H1 (cell line): ENCODE measurements at regions not wholly inside any gene's neighbourhood (a gene's known extent, or its start where the extent isn't known, plus 50 kb on each side); places are given as distances from the start of the nearest gene placed in this dataset.

Experiments
- CTCF ChIA-PET: fragments of 300-600 bp; sonication (Branson Sonifier 250); formaldehyde crosslinking; loops from one replicate; lab custom pipeline; 2021; ENCODE audit not compliant: partially characterized antibody; lab: Charles Lee
- POLR2A ChIA-PET: fragments of 300-600 bp; sonication (Branson Sonifier 250); formaldehyde crosslinking; loops from one replicate; lab custom pipeline; 2021; ENCODE audit warnings: inconsistent platforms; ENCODE audit not compliant: partially characterized antibody; lab: Charles Lee
- DNase-seq, 2 experiments: peaks; one replicate each; pipeline versions ENCODE4 v3.0.0 to v3.0.0-alpha.2; 2010 to 2022; ENCODE audit warnings: low spot score in 2 of 2, low read depth in 1 of 2, mixed read lengths in 1 of 2
- FAIRE-seq: peaks from 2 replicates; lab custom pipeline; 2011; peaks lifted over from hg19 to GRCh38; lab: Jason Lieb, UNC
- H2AFZ ChIP-seq: 2 replicates; pipeline ENCODE4 v1.8.1; 2012; ENCODE audit warnings: low read length, inconsistent platforms
- H2AK5ac ChIP-seq: 2 replicates; pipeline ENCODE4 v1.6.1; 2013; ENCODE audit warnings: low read depth, low read length
- H2BK120ac ChIP-seq: replicated peaks from 2 replicates; pipeline ENCODE3; 2013; ENCODE audit warnings: low read depth, low read length, inconsistent platforms
- H2BK12ac ChIP-seq: 2 replicates; pipeline ENCODE4 v1.6.1; 2013; ENCODE audit warnings: low read depth, low read length
- H2BK15ac ChIP-seq: 2 replicates; pipeline ENCODE4 v1.6.1; 2013; ENCODE audit warnings: low read length
- H2BK20ac ChIP-seq: 2 replicates; pipeline ENCODE4 v1.6.1; 2013; ENCODE audit warnings: low read length
- H2BK5ac ChIP-seq: 2 replicates; pipeline ENCODE4 v1.6.1; 2013; ENCODE audit warnings: low read depth, low read length
- H3K14ac ChIP-seq: 2 replicates; pipeline ENCODE4 v1.6.1; 2013; ENCODE audit warnings: inconsistent platforms; ENCODE audit not compliant: insufficient read length
- H3K18ac ChIP-seq: 2 replicates; pipeline ENCODE4 v1.6.1; 2013; ENCODE audit warnings: low read length; ENCODE audit errors: extremely low read depth
- H3K23ac ChIP-seq: 2 replicates; pipeline ENCODE4 v1.6.1; 2013; ENCODE audit warnings: inconsistent platforms; ENCODE audit not compliant: insufficient read length
- H3K23me2 ChIP-seq: 2 replicates; pipeline ENCODE4 v1.6.1; 2013; ENCODE audit warnings: low read depth, low read length
- H3K27ac ChIP-seq: 2 replicates; pipeline ENCODE4 v1.6.1; 2011; ENCODE audit warnings: low read depth, low read length, inconsistent platforms
- H3K27me3 ChIP-seq, 4 experiments: replicated peaks in 1 of 4; 1 replicate in 1 of 4; 2 replicates in 3 of 4; pipeline versions ENCODE4 v1.6.1 to v1.8.1; 2011 to 2013; ENCODE audit warnings: low read length in 3 of 4, mild to moderate bottlenecking in 3 of 4, inconsistent platforms in 2 of 4, mixed read lengths in 2 of 4, moderate library complexity in 1 of 4; ENCODE audit not compliant: control insufficient read depth in 3 of 4, insufficient read depth in 3 of 4; ENCODE audit errors: extremely low read depth in 1 of 4
- H3K36me3 ChIP-seq, 4 experiments: 2 replicates each; pipeline versions ENCODE4 v1.6.1 to v1.8.1; 2011 to 2013; ENCODE audit warnings: mild to moderate bottlenecking in 4 of 4, low read length in 3 of 4, moderate library complexity in 2 of 4, control low read depth in 1 of 4, inconsistent platforms in 1 of 4; ENCODE audit not compliant: insufficient read depth in 4 of 4, control insufficient read depth in 2 of 4
- H3K4ac ChIP-seq: replicated peaks from 2 replicates; pipeline ENCODE3; 2013; ENCODE audit warnings: low read length, low read depth, mixed read lengths, inconsistent platforms; ENCODE audit not compliant: insufficient read length
- H3K4me1 ChIP-seq, 4 experiments: replicated peaks in 1 of 4; 1 replicate in 1 of 4; 2 replicates in 3 of 4; pipeline versions ENCODE4 v1.6.1 to v1.8.1; 2011 to 2013; ENCODE audit warnings: low read length in 3 of 4, inconsistent platforms in 2 of 4, mixed read lengths in 1 of 4; ENCODE audit not compliant: insufficient read depth in 4 of 4, control insufficient read depth in 3 of 4
- H3K4me2 ChIP-seq, 2 experiments: 2 replicates each; pipeline versions ENCODE4 v1.6.1 to v1.8.1; 2011 to 2013; ENCODE audit warnings: low read depth in 2 of 2, low read length in 2 of 2, control low read depth in 1 of 2, inconsistent platforms in 1 of 2, mild to moderate bottlenecking in 1 of 2; ENCODE audit not compliant: insufficient read depth in 1 of 2
- H3K4me3 ChIP-seq, 4 experiments: fragments of 200-600, 300-600 bp in 1 of 4; sonication (generic), shearing (Covaris generic), sonication (Bioruptor Twin) in 1 of 4; 2 replicates each; pipeline versions ENCODE4 v1.5.1 to v1.8.1; 2011 to 2016; ENCODE audit warnings: low read length in 4 of 4, low read depth in 3 of 4, control low read depth in 2 of 4, inconsistent platforms in 2 of 4, mild to moderate bottlenecking in 2 of 4, mixed read lengths in 1 of 4, moderate library complexity in 1 of 4; ENCODE audit not compliant: insufficient read depth in 2 of 4; ENCODE audit errors: extremely low read depth in 1 of 4
- H3K56ac ChIP-seq: replicated peaks from 2 replicates; pipeline ENCODE3; 2013; ENCODE audit warnings: low read depth, mild to moderate bottlenecking, mixed read lengths, low read length, inconsistent platforms; ENCODE audit not compliant: insufficient read length
- H3K79me1 ChIP-seq: 2 replicates; pipeline ENCODE4 v1.6.1; 2013; ENCODE audit warnings: low read depth, low read length, control low read depth
- H3K79me2 ChIP-seq, 2 experiments: 2 replicates each; pipeline versions ENCODE4 v1.6.1 to v1.8.1; 2012 to 2013; ENCODE audit warnings: low read length in 2 of 2, mild to moderate bottlenecking in 2 of 2, inconsistent platforms in 1 of 2; ENCODE audit not compliant: insufficient read depth in 2 of 2, control insufficient read depth in 1 of 2
- H3K9ac ChIP-seq, 4 experiments: replicated peaks in 1 of 4; 1 replicate in 1 of 4; 2 replicates in 3 of 4; pipeline versions ENCODE4 v1.6.1 to v1.8.1; 2011 to 2013; ENCODE audit warnings: low read depth in 3 of 4, low read length in 3 of 4, control low read depth in 2 of 4, mild to moderate bottlenecking in 2 of 4, moderate library complexity in 2 of 4, inconsistent platforms in 1 of 4; ENCODE audit errors: extremely low read depth in 1 of 4
- H3K9me3 ChIP-seq, 2 experiments: 2 replicates each; pipeline versions ENCODE4 v1.6.1 to v1.8.1; 2012 to 2013; ENCODE audit warnings: mild to moderate bottlenecking in 2 of 2, moderate library complexity in 2 of 2, control low read depth in 1 of 2, inconsistent platforms in 1 of 2, low read depth in 1 of 2, low read length in 1 of 2, mixed read lengths in 1 of 2; ENCODE audit not compliant: insufficient read depth in 2 of 2
- H4K20me1 ChIP-seq, 2 experiments: replicated peaks in 1 of 2; 2 replicates each; pipeline versions ENCODE3 to v1.8.1; 2011 to 2013; ENCODE audit warnings: inconsistent platforms in 2 of 2, low read length in 2 of 2, mild to moderate bottlenecking in 1 of 2; ENCODE audit not compliant: insufficient read depth in 2 of 2, control insufficient read depth in 1 of 2
- H4K5ac ChIP-seq: 2 replicates; pipeline ENCODE4 v1.6.1; 2013; ENCODE audit warnings: low read length, low read depth, mixed read lengths, inconsistent platforms; ENCODE audit not compliant: insufficient read length
- H4K8ac ChIP-seq: 2 replicates; pipeline ENCODE4 v1.8.0; 2013; ENCODE audit warnings: mild to moderate bottlenecking, moderate library complexity, low read length, inconsistent platforms; ENCODE audit not compliant: insufficient read depth; ENCODE audit errors: extremely low read depth
- H4K91ac ChIP-seq: replicated peaks from 2 replicates; pipeline ENCODE3; 2013; ENCODE audit warnings: low read length, mixed read lengths, inconsistent platforms; ENCODE audit not compliant: insufficient read length
- CBX8 ChIP-seq: fragments of 300-800, 300-1000 bp; sonication (generic); IDR thresholded peaks from 2 replicates; pipeline ENCODE4 v1.7.1; 2016; ENCODE audit warnings: low read depth, low read length, borderline replicate concordance
- CREB1 ChIP-seq: IDR thresholded peaks from 2 replicates; pipeline ENCODE4 v1.6.1; 2012; ENCODE audit warnings: inconsistent platforms
- JUN ChIP-seq: IDR thresholded peaks from 2 replicates; pipeline ENCODE4 v1.6.1; 2011; ENCODE audit warnings: low read depth, mild to moderate bottlenecking, improper control_type of control experiment, low read length
- RXRA ChIP-seq: IDR thresholded peaks from 2 replicates; pipeline ENCODE4 v1.6.1; 2011; ENCODE audit warnings: low read depth, mild to moderate bottlenecking, low read length, moderate library complexity; ENCODE audit not compliant: insufficient read depth
- SP1 ChIP-seq: IDR thresholded peaks from 2 replicates; pipeline ENCODE4 v1.6.1; 2011; ENCODE audit warnings: low read depth, low read length
- SP2 ChIP-seq: IDR thresholded peaks from 2 replicates; pipeline ENCODE4 v1.6.1; 2012; ENCODE audit warnings: mild to moderate bottlenecking, low read length, inconsistent platforms
- WGBS, 2 experiments: shearing (Covaris generic) in 1 of 2; methylation state at CpG; one replicate each; pipeline versions ENCODE4 v1.1.6 to v1.1.7; 2013 to 2015; ENCODE audit warnings: low lambda C conversion rate in 2 of 2, mixed read lengths in 2 of 2, inconsistent platforms in 1 of 2, low coverage in 1 of 2, missing lambda C conversion rate in 1 of 2; ENCODE audit not compliant: insufficient replicate concordance in 2 of 2, insufficient coverage in 1 of 2, insufficient read length in 1 of 2; ENCODE audit errors: extremely low coverage in 1 of 2, missing lambda C conversion rate in 1 of 2; 5-methylcytosine and 5-hydroxymethylcytosine counted together
- TF ChIP-seq, protein P1 (sequence below), 3 experiments: IDR thresholded peaks; 1 replicate in 2 of 3; 2 replicates in 1 of 3; pipeline versions ENCODE4 v1.5.1 to v1.6.1; 2011; ENCODE audit warnings: low read length in 3 of 3, mild to moderate bottlenecking in 3 of 3, inconsistent platforms in 2 of 3, low read depth in 1 of 3, moderate library complexity in 1 of 3; ENCODE audit not compliant: insufficient read depth in 1 of 3; ENCODE audit errors: control extremely low read depth in 1 of 3

DNA sequence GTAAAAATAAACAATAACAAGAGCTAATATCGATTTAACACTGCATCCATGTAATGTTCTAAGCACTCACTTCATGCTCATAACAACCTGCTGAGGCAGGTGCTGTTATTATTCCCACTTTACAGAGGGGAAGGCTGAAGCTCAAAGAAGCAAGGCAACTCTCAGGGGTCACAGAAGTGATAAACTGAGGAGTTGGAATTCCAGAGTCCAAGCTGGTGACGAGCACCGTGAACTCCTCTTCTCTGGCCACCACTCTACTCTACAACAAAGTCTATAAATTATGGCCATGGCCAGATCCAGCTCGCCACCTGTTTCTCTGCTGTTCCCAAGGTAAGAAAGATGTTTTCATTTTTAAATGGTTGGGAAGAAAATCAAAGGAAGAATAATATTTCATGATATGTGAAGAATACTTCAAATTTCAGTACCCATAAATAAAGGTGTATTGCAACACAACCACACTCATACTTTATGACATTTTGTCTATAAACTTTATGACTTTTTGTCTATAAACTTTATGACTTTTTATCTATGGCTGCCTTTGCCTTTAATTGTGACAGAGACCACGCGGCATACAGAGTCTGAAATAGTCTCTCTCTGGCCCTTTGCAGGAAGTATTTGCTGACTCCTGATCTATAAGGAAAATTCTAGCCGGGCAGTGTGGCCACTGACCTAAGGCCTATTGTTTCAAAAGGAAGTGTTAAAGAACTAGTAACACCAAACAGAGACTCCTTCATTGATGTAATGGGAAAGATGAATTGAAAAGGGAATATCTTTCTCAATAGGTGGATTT is 113.2 kb upstream of the KCNG1 start:
- Histone ChIP-seq H3K4me2 (no peak overlapping the region), H3K27ac (no peak overlapping the region), H3K79me1 (no peaks in the 10 kb centered on the region), H3K56ac (no peak overlapping the region), H4K91ac (no peak overlapping the region), H4K5ac (no peak overlapping the region), H2BK15ac (no peak overlapping the region), H2BK5ac (no peak overlapping the region), H2BK120ac (no peak overlapping the region), H3K4me1 (no peaks in the 10 kb centered on the region), H3K9ac (no peak overlapping the region), H3K18ac (no peak overlapping the region), H3K9me3 (no peaks in the 10 kb centered on the region), H2BK12ac (no peak overlapping the region), H4K8ac (no peak overlapping the region), H3K36me3 (no peaks in the 10 kb centered on the region), H3K4ac (no peak overlapping the region), H3K4me3 (no peak overlapping the region), H4K20me1 (no peaks in the 10 kb centered on the region), H3K23ac (no peak overlapping the region), H3K23me2 (no peaks in the 10 kb centered on the region), H3K27me3 (no peaks in the 10 kb centered on the region; a peak in 1 of 7 replicates), H2AFZ (no peak overlapping the region), H2BK20ac (no peak overlapping the region), H2AK5ac (no peak overlapping the region), H3K79me2 (no peaks in the 10 kb centered on the region), H3K14ac (no peak overlapping the region)
- FAIRE-seq (no peak), DNase-seq (no peak)
- ChIA-PET POLR2A (no interaction called here), CTCF (interaction anchor here (1.2 to 1.6 kb wide), 2 partner anchors 42 to 189 kb away, joined by 3 read pairs; no protein-coding TSS in a partner anchor)
- TF ChIP-seq SP1 (no peak), CREB1 (no peak), SP2 (no peak), RXRA (no peak), JUN (no peak), CBX8 (no peak)
- TF ChIP-seq, protein P1, sequence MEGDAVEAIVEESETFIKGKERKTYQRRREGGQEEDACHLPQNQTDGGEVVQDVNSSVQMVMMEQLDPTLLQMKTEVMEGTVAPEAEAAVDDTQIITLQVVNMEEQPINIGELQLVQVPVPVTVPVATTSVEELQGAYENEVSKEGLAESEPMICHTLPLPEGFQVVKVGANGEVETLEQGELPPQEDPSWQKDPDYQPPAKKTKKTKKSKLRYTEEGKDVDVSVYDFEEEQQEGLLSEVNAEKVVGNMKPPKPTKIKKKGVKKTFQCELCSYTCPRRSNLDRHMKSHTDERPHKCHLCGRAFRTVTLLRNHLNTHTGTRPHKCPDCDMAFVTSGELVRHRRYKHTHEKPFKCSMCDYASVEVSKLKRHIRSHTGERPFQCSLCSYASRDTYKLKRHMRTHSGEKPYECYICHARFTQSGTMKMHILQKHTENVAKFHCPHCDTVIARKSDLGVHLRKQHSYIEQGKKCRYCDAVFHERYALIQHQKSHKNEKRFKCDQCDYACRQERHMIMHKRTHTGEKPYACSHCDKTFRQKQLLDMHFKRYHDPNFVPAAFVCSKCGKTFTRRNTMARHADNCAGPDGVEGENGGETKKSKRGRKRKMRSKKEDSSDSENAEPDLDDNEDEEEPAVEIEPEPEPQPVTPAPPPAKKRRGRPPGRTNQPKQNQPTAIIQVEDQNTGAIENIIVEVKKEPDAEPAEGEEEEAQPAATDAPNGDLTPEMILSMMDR (IDR thresholded peaks at IDR 0.05; ENCODE audit: control extremely low read depth in 1 of 3, insufficient read depth in 1 of 3, low read depth in 1 of 3, low read length in 3 of 3) = no peak
- WGBS, 2 experiments = 89% methylated on average over 7 of the region's 7 CpGs; no CpG with 5 or more reads in 1 of the 2 experiments
